ENCODE measurements at regions not wholly inside any gene's neighbourhood (a gene's known extent, or its start where the extent isn't known, plus 50 kb on each side); places are given as distances from the start of the nearest gene placed in this dataset.

DNA sequence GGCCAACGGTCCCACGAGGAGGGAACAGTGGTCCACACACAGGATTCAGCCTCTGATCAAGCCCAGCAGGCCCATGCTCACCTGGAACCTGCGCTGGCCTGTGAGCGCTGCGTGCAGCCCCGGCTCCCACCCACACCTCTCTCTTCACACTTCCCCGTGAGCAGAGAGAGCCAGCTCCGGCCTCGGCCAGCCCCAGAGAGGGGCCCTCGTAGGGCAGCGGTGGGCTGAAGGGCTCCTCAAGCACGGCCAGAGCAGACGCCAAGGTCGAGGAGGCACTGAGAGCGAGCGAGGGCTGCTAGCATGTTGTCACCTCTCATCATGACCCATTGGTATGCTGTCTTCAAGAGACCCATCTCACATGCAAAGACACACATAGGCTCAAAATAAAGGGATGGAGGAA, 83.0 kb upstream of the FMR1 start:
- Histone ChIP-seq H3K27me3 (ENCODE audit: control insufficient read depth, insufficient read depth, low read length) (no peaks in the 10 kb centered on the region), H3K4me3 (ENCODE audit: low read depth, low read length) (no peak overlapping the region), H3K36me3 (ENCODE audit: control insufficient read depth, insufficient read depth, low read length) (no peaks in the 10 kb centered on the region)
- no peak for DNase-seq (ENCODE audit: low read depth)
- ChIA-PET CTCF (interaction anchor here (1.4 kb wide), 1 partner anchor 11 kb away, joined by 3 read pairs; no protein-coding TSS in a partner anchor), POLR2A (no interaction called here)
- TF ChIP-seq, protein P1, sequence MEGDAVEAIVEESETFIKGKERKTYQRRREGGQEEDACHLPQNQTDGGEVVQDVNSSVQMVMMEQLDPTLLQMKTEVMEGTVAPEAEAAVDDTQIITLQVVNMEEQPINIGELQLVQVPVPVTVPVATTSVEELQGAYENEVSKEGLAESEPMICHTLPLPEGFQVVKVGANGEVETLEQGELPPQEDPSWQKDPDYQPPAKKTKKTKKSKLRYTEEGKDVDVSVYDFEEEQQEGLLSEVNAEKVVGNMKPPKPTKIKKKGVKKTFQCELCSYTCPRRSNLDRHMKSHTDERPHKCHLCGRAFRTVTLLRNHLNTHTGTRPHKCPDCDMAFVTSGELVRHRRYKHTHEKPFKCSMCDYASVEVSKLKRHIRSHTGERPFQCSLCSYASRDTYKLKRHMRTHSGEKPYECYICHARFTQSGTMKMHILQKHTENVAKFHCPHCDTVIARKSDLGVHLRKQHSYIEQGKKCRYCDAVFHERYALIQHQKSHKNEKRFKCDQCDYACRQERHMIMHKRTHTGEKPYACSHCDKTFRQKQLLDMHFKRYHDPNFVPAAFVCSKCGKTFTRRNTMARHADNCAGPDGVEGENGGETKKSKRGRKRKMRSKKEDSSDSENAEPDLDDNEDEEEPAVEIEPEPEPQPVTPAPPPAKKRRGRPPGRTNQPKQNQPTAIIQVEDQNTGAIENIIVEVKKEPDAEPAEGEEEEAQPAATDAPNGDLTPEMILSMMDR (IDR thresholded peaks at IDR 0.05; ENCODE audit: insufficient read depth, low read depth, low read length): no peak

DNA sequence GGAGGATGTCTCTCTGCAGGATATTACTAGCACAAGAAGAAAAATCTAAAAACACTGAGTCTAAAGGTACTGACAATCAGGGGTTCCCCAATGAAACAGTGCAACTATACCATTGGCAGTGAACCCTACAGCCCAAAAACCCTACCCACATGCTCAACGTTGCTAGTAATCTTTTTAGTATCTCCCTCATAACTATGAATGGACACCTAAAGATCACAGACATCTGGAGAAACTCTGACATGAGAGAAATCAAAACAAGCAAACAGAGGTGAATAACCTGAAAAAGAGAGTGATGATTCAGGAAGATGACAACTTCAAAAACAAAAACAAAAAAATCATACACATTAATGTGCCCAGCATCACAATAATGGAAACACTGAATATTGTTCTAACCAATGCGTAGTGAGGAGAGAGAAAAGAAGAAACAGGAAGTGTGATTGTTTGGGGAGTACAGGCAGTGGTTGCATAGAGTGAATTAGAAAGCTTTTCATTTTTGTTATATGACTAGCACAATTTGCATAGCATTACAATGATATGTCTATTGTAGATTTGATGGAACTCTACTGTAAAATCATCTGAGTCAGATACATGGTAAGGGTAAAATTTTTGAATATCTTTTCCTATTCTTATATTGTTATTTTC, 78.9 kb upstream of the FMR1 start:
- ChIA-PET POLR2A (no interaction called here), CTCF (no interaction called here)
- TF ChIP-seq, protein P1 (IDR thresholded peaks at IDR 0.05; ENCODE audit: insufficient read depth, low read depth, low read length): no peak

DNA sequence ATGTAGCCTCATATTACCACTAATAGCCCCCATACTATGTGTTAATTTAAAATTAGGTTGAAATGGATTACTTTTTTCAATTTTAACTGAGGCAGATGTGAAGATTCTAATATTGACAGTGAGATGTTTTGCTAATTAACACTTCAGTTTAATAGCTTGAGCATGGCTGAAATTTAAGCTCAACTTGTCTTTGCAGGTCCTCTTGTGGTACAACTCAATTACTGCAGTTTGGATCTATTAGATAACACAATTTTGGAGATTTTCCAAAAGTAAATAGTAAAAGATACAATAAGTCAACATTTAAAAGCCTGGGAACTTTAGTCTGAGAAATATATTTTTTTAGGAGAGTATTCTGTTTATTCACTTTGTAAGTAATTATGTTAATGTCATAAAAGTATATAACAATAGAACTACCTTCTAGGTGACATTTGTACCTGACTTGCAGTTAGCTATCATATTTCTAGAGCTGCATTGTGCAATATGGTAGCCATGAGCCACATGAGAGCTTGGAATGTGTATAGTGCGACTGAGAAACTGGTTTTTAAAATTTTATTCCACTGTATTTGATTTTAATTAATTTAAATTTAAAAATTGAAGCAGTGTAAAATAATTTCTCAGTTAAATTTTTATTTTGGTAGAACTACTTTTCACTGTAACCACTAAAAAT, 73.1 kb upstream of the FMR1 start:
- no peaks in the 10 kb centered on the region for H3K36me3 ChIP-seq (ENCODE audit: control insufficient read depth, insufficient read depth, low read length)
- H3K4me3 ChIP-seq (ENCODE audit: low read depth, low read length): no peak overlapping the region
- H3K27me3 ChIP-seq (ENCODE audit: control insufficient read depth, insufficient read depth, low read length): no peaks in the 10 kb centered on the region
- TF ChIP-seq, protein P1 (IDR thresholded peaks at IDR 0.05; ENCODE audit: insufficient read depth, low read depth, low read length): no peak
- DNase-seq (ENCODE audit: low read depth): no peak
- ChIA-PET POLR2A (no interaction called here), CTCF (interaction anchor here (1.4 kb wide), 1 partner anchor 11 kb away, joined by 3 read pairs; no protein-coding TSS in a partner anchor)

More for the DNA sequence above, 78.9 kb upstream of the FMR1 start:
- Histone ChIP-seq H3K4me3 (ENCODE audit: low read depth, low read length) (no peak overlapping the region), H3K36me3 (ENCODE audit: control insufficient read depth, insufficient read depth, low read length) (no peaks in the 10 kb centered on the region), H3K27me3 (ENCODE audit: control insufficient read depth, insufficient read depth, low read length) (no peaks in the 10 kb centered on the region)
- DNase-seq (ENCODE audit: low read depth): no peak

GRCh38 chrX:147846676-147847075, 65.0 kb upstream of the FMR1 start:
- POLR2A ChIA-PET: no interaction called here
- DNase-seq (ENCODE audit: low read depth): no peak
- Histone ChIP-seq H3K27me3 (ENCODE audit: control insufficient read depth, insufficient read depth, low read length) (no peaks in the 10 kb centered on the region), H3K4me3 (ENCODE audit: low read depth, low read length) (no peak overlapping the region), H3K36me3 (ENCODE audit: control insufficient read depth, insufficient read depth, low read length) (no peaks in the 10 kb centered on the region)
- CTCF ChIA-PET: interaction anchor here (0.9 kb wide), 1 partner anchor 9 kb away, joined by 4 read pairs; no protein-coding TSS in a partner anchor
- TF ChIP-seq, protein P1 (IDR thresholded peaks at IDR 0.05; ENCODE audit: insufficient read depth, low read depth, low read length): no peak

DNA sequence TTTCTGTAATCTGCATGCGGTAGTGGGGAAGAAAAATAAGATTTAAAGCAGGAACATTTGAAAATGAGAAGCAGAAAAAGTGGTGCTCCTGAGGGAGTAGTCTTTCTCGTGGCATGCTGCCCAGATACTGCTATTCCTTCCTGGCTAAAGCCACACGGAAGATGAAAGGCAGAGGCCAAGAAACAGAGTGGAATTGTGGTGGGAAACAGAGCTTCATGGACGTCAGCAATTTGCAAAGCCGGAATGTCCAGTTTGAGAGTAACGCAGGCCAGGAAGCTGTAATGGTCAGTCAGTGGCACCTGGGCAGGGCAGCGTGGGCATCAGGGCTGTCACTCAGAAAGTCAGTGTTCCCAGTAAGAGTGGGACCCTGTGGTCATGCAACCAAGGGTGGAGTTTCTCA, 63.7 kb upstream of the FMR1 start:
- POLR2A ChIA-PET: no interaction called here

More for the DNA sequence above, 63.7 kb upstream of the FMR1 start:
- DNase-seq (ENCODE audit: low read depth): no peak
- CTCF ChIA-PET: no interaction called here
- Histone ChIP-seq H3K36me3 (ENCODE audit: control insufficient read depth, insufficient read depth, low read length) (no peaks in the 10 kb centered on the region), H3K27me3 (ENCODE audit: control insufficient read depth, insufficient read depth, low read length) (no peaks in the 10 kb centered on the region), H3K4me3 (ENCODE audit: low read depth, low read length) (no peak overlapping the region)
- TF ChIP-seq, protein P1 (IDR thresholded peaks at IDR 0.05; ENCODE audit: insufficient read depth, low read depth, low read length): no peak

All from BJ (cell line).